Glomerular visceral epithelial cell (primary cell): ENCODE measurements at regions not wholly inside any gene's neighbourhood (a gene's known extent, or its start where the extent isn't known, plus 50 kb on each side); places are given as distances from the start of the nearest gene placed in this dataset.

Experiments used
- DNase-seq: peaks from one replicate; pipeline ENCODE4 v3.0.0-alpha.2; 2016; ENCODE audit errors: extremely low spot score

DNA sequence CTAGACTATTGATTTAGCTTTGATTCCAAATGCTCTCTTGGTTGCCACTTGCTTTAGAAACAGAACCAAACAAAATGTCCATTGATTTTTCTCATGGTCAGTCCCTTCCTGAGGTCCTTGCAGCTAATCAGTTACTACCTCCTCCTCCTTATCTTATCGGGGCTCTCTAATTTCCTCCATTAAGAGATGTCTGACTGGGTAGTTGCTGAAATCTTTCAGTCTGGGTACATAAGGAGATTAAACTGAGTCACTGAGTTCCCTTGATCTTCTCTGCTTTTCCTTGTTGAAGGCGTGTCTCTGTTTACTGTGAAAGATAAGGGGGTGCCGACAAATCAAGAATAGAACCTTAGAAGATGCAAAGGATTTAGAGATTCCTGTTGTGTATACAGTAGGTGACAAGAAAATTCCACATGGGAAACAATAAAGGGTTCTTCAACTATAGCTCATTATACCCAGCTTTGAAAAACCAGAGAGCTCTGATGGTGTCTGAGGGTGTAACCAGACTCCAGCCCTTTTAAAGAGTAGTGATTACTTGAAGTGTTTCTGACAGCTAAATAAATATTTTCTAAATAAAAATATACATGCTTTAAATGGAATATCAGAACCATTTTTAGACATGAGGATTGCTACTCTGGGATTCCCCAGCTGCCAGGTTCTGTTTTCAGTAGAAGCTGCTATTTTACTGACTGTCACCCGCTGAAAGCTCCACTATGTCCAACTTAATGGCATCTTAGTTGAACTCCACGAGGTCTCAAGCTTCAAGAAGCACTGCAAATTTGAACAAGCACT lies 791.3 kb upstream of the SOX9 start:
- no peak for DNase-seq

DNA sequence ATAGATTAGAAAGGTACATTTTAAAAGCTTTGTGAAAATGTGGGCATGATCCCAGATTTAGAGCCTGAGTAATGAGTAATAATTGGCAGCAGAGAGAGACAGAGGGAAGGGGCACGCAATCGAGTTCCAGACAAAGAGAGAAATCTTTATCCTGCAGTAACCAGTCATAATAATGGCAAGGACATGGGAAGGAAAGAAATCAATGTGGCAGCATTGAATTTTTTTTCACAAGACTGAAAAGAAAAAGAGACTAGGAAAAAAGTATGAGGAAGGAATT lies 790.8 kb upstream of the SOX9 start:
- no peak for DNase-seq

DNA sequence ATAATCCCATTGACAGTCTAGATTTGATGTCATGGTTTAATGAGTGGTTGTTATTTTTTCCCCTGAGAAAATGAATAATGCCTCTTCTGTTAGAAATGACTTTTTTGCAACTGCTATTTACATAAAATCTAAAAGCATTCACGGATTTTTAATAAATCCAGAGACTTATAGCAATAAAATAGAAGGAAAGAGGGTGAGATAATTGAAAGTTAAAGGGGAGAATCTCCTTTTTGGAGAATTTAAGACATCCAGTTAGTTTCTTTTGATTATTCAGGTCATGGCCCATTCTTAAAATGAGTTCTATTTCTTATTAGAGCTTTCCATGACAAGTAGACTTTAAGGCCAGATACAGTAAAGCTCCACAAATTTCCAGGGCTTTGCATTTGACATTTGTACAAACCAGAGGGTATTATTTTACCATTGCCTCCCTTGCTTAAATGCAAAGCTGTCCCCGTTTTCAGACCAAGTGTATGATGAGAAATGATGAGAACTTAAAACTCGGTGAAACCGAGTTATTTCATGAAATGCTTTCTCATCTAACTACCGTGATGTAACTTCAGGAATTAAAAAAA lies 789.0 kb upstream of the SOX9 start:
- DNase-seq: no peak

DNA sequence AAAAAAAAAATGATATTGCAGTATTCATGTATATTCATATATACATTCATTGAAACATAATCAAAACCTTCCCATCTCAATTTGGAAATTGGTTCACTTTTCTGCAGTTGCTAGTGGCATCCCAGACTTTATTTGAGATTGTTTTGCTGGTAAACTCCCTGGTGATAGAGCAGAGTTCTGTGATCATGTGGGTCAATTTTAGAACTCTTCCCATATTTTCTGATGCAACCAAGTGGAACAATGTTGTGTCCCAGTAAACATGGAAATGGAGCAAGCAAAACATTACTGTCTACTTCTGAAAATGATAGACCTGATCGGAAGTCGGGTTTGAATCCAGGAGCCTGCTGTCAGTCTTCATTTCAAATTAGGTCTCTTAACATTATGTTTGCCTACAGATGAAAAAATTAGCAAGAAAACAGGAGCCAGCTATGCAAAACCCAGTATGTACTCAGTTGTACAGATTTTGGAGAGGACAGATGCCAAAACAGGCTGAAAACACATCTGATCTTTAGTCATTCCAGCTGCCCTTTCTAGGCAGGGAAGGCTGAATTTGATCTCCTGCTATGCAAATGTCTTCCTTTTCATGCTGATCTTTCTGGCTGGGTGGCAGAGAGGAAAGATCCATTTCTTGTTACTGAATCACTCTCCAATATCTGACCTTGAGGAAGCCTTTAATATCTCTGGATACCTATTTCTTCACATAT lies 786.6 kb upstream of the SOX9 start:
- no peak for DNase-seq

DNA sequence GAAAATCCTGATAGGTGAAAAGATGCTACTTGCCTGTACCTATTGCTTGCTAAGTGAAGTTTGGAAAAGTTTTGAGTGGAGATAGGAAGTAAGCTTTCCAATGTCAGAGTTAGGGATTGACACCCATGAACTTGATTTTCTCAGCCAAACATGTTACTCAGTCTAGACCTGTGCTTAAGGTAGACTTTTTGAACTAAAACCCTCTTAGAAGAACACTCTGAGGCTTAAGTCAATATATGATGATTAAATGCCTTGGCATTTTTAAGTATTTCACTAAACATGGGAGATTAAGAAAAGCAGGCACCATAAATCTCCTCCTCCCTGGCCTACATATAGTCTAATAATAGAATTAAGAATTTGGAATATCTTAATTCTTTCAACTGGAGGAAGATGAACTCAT lies 785.6 kb upstream of the SOX9 start:
- no peak for DNase-seq

DNA sequence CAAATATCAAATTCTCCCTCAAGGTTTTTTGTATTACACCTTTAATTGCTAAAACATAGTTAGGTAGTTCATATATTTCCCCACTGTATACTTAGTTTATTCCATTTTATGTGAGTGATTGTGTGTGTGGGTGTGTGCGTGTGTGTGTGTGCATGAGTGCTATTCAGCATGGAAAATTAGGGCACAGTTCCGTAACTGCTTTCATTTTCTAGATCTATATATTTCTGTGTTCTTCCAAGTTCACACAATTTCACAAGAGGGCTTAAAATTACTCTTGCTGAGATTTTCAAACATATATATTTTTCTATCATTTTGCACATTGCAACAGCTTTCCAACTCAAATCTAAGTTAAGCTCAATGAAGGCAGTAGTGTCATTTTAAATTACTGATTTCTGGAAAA lies 782.9 kb upstream of the SOX9 start:
- DNase-seq: no peak

DNA sequence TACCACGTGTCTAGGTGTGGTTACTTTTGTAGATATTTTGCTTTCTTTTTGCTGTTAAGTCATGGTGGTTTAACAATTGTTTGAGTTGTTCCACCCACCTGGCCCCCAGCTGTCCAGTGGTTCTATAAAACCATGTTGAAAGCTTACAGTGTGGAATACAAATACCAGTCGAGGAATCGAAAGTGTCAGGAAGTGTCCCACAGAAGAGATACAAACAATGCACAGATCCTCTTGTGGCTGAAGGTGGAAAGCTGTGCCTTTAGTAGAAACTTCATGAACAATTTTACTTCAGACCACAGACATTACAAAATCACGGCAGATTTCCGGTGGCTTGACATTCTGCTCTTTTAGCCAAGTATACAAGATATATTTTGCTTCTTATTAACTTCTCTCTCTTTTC lies 782.4 kb upstream of the SOX9 start:
- DNase-seq: no peak

DNA sequence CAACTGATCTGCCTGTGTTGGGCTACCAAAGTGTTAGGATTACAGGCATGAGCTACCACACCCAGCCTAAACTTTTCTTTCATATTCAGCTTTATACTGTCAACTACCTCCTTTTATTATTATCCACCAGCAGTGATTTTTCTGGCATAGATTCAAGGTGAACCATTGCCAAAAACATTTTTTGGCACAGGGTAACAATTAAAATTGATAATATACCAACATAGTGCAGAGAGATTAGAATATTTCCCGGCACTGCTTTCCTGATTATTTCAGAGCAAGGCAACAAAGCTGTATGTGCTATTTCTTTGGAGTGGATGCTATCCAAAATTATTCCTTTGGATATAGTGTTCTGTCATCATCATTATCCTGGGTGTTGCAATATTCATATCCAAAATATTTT lies 781.6 kb upstream of the SOX9 start:
- DNase-seq: no peak

DNA sequence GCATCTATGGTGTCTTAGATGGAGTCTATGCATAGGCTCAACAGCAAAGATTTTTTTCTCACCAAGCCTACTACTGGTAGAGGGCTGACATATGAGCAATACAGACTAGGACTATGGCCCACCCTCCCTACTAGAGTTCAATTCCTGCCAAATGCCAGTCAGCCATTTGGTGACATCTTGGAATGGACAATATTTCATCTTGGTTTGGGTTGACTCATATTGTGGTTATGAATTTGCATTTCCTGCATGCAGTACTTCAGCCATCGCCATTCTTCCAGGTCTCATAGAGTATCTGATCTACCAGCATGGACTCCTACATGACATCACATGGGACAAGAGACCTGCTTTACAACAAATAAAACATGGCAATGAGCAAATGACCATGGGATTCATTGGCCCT lies 778.1 kb upstream of the SOX9 start:
- peak; percentile 6 for DNase-seq

DNA sequence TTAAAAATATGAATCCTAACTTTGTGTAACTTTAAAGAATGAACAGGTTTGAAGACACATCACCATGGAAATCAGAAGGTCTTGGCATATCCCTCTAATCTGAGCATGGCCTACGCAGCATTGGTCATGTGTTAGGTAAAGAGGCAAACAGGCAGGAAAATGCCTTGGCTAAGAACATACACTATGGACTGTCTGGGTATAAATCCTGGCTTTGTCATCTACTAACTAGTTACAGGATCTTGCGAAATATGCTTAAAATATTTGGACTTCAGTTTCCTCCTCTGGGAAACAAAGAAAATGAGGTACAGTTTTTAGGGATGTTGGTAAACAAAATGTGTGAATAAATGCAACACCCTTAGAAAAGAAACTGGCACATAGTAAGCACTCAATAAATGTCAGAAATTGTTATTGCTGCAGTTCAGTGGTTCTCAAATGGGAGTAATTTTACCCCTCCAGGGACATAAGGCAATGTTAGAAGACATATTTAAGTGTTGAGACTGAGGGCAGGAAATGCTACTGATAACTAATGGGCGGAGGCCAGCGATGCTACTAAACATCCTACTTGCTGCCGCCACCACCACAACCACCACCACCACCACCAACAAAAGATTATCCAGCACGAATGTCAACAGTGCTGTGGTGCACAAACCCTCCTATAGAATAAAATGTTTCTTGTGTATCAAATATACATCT lies 770.8 kb upstream of the SOX9 start:
- no peak for DNase-seq

DNA sequence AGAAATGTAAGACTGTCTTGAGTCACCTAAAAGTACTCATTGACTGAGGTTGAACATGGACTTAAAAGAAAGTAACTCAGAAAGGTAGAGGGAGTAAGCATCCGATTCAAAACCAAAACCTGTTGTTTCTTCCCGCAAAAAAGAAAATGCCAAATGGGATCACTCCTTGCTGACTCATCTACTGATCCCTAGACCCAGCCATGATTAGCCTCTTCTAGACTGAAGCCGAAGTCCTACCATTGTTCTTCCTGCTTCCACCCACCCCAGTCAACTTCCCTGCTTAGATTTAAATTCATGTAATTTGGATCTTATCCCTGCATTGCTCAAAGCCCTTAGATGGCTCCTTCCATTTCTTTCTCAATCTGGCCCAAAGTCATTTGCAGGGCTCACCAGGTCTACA lies 760.5 kb upstream of the SOX9 start:
- DNase-seq: no peak

DNA sequence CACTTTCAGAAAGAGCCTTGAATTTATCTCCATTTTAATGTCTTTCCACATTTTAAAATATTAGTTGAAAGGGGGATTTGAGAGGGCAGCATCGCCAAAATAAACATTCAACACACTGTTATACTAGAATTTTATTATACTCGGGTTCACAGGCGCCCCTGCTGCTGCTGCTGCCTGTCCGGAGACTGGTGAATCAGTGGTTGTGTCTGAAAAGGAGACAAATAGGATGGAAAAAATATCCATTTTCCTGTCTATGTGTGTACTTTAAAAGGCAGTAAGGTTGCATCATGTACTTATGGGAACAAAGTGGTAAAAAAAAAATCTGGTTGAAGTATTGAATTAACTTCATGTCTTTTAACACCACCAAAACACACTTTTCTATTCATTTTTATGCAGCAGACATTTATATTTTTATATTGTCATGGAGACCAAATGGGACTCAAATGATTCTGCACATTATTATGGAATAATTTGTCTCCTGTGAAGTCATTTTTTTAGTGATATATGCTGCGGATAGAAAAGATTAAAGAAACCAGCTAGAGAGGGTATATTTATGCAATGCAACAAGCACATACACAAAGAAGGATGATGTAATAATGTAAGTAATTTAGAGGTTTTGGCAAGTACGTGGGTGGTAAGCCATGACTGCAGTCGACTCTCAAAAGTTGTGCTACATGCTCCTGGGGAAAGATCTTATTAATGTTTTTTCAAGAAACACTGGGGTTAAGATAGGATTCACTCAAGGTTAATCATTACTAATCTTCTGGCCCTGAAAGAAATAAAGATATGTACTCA lies 759.0 kb upstream of the SOX9 start:
- peak; percentile 73 for DNase-seq

DNA sequence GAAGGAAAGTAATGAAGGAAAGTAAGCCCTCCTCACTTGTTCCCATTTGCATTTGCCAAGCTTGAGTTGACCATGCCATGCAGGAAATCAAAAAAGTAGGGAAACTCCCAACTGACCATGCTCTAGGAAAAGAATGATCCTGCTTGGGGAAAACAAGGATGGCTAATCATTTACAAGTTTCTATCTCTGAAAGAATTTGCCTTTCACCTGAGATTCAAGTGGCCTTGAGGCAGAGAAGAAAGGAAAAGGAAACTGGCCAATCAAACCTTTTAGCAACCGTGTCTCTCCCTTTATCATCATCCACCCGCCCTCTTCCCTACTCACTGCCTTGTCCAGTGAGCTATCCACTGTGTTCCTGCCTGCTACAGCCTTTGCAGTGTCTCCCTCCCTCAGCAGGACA lies 757.2 kb upstream of the SOX9 start:
- peak; percentile 27 for DNase-seq

DNA sequence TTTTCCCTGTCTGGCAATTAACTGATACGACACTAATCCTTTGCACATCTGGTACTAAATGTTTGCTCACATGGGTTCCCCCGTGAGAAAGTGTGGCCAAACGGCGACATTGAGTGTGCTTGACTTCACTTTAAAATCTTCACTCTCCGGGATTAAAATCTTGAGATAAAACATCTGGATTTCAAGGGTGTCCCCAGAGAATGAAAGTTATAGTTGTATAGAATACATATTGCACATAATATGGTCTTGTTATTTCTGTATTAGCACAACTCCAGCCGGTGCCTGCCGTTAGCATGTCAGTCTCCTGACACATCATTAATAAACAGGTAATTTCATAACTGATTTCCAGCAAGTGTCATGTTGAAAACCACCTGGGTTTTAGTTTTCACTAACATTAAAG lies 749.0 kb upstream of the SOX9 start:
- DNase-seq: no peak

DNA sequence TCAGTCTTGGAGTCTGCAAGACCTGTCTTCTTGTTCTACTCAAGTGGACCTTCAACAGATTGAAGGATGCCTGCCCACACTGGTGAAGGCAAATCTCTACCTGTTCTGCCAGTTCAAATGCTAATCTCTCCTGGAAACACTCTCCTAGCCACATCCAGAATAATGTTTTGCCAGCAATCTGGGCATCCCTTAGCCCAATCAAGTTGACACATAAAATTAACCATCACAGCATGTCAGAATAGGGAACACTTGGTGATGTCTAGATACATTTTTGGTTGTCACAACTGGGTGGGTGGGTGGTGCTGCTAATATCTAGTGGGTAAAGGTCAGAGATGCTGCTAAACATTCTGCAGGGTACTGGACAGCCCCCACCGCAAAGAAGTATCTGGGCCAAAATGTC lies 744.9 kb upstream of the SOX9 start:
- no peak for DNase-seq

DNA sequence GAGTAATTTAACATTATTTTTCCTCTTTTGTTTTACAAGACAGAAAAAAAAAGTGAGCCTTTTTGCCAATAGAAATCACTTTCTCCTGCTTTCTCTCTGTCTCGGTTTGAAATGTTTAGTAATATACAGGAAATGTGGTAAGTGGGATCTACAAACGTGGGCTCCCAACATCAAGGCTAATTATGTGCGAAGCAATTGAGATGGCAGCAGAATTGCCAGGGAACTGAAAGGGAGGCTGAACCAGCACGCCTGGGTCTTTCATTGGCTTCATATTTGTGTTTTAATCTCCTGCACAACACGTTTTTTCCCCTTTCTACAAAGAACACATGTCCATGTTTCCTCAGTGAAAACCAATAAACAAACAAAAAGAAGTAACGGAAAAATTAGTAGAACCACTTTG lies 743.9 kb upstream of the SOX9 start:
- DNase-seq: no peak

DNA sequence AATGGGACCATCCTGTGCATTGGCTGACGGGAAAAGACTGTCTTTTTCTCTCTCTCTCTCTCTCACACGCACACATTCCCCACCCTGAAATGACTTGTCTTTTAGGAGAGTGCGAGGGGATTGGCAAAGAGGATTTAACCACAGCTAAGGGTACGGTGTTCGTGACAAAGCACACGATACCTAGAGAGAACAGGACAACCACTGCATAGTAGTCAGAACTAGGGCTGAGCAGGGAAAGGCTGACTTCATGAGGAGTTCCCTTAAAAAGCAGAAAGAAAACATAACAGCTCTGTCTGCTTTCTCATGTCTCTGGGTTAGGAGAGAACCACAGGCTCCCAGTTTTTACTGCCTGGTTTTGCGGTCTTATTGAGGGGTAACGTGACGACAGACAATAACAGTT lies 742.8 kb upstream of the SOX9 start:
- no peak for DNase-seq

DNA sequence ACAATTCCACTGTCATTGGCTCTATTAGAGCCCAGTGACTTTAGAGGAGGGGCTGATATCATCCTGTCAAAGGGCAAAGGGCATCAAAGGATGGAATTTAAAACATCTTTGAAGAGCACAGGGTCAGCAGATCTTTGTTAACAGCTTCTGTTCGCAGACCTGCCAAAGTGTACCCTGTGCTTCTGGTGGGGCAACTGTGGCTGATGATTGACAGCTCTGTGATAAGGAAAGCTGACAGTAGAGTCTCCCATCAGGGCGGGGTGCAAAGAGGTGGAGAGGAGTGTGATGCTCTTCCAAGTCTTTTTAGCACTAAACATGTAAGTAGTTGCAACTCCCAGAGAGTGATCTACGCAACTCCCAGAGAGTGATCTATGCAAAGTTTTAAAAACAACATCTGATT lies 742.1 kb upstream of the SOX9 start:
- no peak for DNase-seq

DNA sequence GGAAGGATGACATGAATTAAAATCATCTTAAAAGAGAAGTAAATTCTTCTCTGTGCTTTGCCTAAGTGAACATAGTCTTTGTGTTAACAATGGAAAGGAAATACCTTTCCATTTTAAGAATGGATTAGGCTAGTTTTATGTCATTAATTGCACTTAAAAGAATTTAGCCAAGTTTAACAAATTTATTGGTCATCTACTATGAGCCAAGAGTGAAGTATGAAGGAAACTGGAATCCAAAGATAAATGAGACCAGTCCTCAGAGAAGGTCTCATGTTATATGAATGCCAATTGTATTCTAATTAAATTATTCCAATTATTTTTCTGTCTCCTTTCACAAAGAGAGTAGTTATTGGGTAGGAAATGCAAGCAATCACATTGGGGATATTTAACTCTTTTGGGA lies 741.3 kb upstream of the SOX9 start:
- no peak for DNase-seq

DNA sequence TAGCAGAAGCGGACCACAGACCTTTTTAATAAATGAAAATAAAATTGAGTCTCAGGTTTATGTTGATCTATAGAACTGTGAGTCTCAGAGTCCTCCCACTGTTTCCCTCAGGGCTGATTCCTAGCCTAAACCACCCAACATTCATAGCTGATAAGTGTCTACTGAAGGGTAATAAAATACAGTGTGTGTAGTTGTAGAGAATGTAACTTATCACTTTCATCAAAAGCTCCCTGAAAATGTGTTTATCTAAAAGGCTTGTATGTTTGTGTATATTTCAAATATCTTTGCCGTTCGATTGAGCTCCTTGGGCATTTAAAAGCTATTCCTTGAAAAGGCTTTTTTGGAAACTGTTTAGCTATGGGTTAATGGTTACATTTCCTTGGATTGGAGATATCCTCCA lies 740.3 kb upstream of the SOX9 start:
- DNase-seq: no peak

DNA sequence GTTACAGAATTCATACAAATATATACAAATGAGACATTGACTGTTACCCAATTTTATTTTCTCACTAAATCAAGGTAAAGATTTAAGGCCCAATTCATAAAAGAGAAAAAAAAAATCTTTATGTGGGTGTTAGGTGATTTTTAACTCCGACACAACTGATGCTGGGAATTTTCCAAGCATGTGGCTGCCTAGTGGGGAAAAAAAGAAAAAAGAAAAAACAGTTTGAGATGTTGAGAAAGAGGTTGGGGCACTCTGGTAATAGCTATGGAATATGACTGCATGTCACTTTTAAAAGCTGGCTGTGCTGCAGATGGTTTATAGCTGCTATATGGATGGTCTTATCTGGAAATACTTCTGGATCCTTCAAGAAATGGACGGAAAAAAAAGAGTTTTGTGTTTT lies 739.9 kb upstream of the SOX9 start:
- DNase-seq: no peak

DNA sequence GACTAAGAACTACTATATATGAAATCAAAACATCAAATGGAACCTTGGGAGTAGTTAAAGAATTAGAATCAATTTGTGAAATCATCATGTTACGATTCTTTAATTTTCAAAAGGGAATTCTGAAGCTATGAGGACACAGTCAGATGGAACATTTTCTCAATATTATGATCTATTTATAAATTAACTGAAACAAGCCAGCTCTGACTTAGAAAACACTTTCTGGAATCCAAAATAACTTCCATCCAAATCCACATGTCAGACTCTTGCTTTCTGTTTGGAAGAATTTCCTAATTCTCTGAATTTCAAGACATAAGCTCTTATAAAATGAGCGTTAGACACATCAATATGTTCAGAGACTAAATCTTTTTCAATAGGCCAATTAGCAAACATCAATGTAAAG lies 737.7 kb upstream of the SOX9 start:
- no peak for DNase-seq
